B cell (primary cell): ENCODE measurements at regions not wholly inside any gene's neighbourhood (a gene's known extent, or its start where the extent isn't known, plus 50 kb on each side); places are given as distances from the start of the nearest gene placed in this dataset.

Experiments used
- EZH2 ChIP-seq: IDR thresholded peaks from 2 replicates; pipeline ENCODE4 v1.6.1; 2012; ENCODE audit warnings: borderline replicate concordance, low read depth, mild to moderate bottlenecking, moderate library complexity, low read length; ENCODE audit not compliant: insufficient read depth, poor library complexity, severe bottlenecking
- TF ChIP-seq, protein P1 (sequence below): fragments of 200-600 bp; IDR thresholded peaks from one replicate; pipeline ENCODE4 v1.8.0; 2022; ENCODE audit warnings: antibody characterized with exemption, mild to moderate bottlenecking

DNA sequence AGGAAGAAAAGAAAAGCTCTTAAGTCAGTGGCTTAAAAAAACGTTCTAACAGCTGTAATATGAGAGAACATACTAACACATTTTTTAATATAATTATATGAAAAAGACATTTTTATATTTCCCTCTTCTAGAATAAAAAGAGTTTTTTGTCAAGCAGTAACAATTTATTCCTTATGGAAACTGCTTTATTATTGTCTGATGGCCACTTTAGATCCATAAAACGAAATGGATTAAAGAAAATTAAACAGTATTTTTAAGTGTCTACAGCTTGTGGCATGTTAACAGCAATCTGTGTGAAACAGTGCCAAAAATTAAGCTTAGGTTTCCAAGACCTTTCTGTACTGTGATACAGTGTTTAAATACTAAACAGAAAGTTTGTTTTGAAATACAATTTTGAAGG lies 55.5 kb upstream of the TENM3 start:
- no peak for TF ChIP-seq EZH2
- TF ChIP-seq, protein P1, sequence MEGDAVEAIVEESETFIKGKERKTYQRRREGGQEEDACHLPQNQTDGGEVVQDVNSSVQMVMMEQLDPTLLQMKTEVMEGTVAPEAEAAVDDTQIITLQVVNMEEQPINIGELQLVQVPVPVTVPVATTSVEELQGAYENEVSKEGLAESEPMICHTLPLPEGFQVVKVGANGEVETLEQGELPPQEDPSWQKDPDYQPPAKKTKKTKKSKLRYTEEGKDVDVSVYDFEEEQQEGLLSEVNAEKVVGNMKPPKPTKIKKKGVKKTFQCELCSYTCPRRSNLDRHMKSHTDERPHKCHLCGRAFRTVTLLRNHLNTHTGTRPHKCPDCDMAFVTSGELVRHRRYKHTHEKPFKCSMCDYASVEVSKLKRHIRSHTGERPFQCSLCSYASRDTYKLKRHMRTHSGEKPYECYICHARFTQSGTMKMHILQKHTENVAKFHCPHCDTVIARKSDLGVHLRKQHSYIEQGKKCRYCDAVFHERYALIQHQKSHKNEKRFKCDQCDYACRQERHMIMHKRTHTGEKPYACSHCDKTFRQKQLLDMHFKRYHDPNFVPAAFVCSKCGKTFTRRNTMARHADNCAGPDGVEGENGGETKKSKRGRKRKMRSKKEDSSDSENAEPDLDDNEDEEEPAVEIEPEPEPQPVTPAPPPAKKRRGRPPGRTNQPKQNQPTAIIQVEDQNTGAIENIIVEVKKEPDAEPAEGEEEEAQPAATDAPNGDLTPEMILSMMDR = no peak
